Stomach (tissue), 8 donors: ENCODE measurements at regions not wholly inside any gene's neighbourhood (a gene's known extent, or its start where the extent isn't known, plus 50 kb on each side); places are given as distances from the start of the nearest gene placed in this dataset.
A peak's percentile ranks its signal among the peaks of the same experiment; 100 is the strongest.

ENCODE experiments used
- DNase-seq, 2 donors: peaks; one replicate each; pipeline versions ENCODE4 v3.0.0 to v3.0.0-alpha.2; 2013 to 2019
- H3K27ac ChIP-seq, 5 donors: fragments of 200-600 bp in 4 of 5; sonication (generic) in 4 of 5; one replicate each; pipeline ENCODE4 v1.5.1; 2013 to 2019; ENCODE audit warnings: mild to moderate bottlenecking in 1 of 5, moderate library complexity in 1 of 5
- H3K27me3 ChIP-seq, 3 donors: fragments of 200-600 bp; sonication (generic); one replicate each; pipeline ENCODE4 v1.5.1; 2017 to 2019; ENCODE audit warnings: mixed run types in 1 of 3
- H3K36me3 ChIP-seq, 4 donors: fragments of 200-600 bp; sonication (generic); 1 replicate in 3 of 4; 2 replicates in 1 of 4; pipeline ENCODE4 v1.5.1; 2016 to 2019
- H3K4me1 ChIP-seq, 4 donors: fragments of 200-600 bp; sonication (generic); one replicate each; pipeline ENCODE4 v1.5.1; 2016 to 2019
- H3K4me3 ChIP-seq, 4 donors: fragments of 200-600 bp; sonication (generic) in 3 of 4; one replicate each; pipeline ENCODE4 v1.5.1; 2016 to 2019; ENCODE audit warnings: mild to moderate bottlenecking in 1 of 4
- H3K9me3 ChIP-seq, 4 donors: fragments of 200-600 bp; sonication (generic); one replicate each; pipeline ENCODE4 v1.5.1; 2016 to 2019
- CTCF ChIP-seq, 7 experiments: fragments of 450-650 bp in 4 of 7; fragments of 200-600 bp in 3 of 7; sonication (generic) in 3 of 7; IDR thresholded peaks; one replicate each; pipeline ENCODE4 v1.5.1; 2016 to 2019; ENCODE audit warnings: antibody characterized with exemption in 7 of 7, control low read depth in 2 of 7, mild to moderate bottlenecking in 1 of 7
- EP300 ChIP-seq: sonication (generic); formaldehyde crosslinking; IDR thresholded peaks from one replicate; pipeline ENCODE4 v1.6.1; 2017; ENCODE audit warnings: antibody characterized with exemption
- POLR2A ChIP-seq, 4 donors: fragments of 450-650 bp; IDR thresholded peaks; one replicate each; pipeline ENCODE4 v1.6.1; 2016; ENCODE audit warnings: antibody characterized with exemption in 4 of 4, control low read depth in 2 of 4, mild to moderate bottlenecking in 1 of 4, moderate library complexity in 1 of 4
- POLR2AphosphoS5 ChIP-seq, 3 donors: sonication (generic); formaldehyde crosslinking; IDR thresholded peaks; one replicate each; pipeline ENCODE4 v1.6.1; 2016; ENCODE audit warnings: antibody characterized with exemption in 3 of 3
- WGBS, 5 donors: extraction: QIAGEN DNeasy Blood & Tissue Kit in 3 of 5; methylation state at CpG; one replicate each; pipeline versions ENCODE4 v1.1.5 to v1.1.7; 2013 to 2018; 5-methylcytosine and 5-hydroxymethylcytosine counted together
- intact Hi-C: fragments of 100-400 bp; cut with DNase I; formaldehyde crosslinking; loops from one replicate; pipeline ENCODE4 v1.15.1; 2023; ENCODE audit warnings: low total_unique reads
- donor health status: healthy with polysubstance abuse.
- donor health status: Bipolar disorder and iron deficiency.
- donor health status: healthy.

- DNase-seq, result no peak
- Histone ChIP-seq H3K36me3 (no peaks in the 10 kb centered on the region), H3K9me3 (no peaks in the 10 kb centered on the region), H3K27me3 (no peaks in the 10 kb centered on the region), H3K27ac (no peak overlapping the region), H3K4me1 (no peaks in the 10 kb centered on the region), H3K4me3 (no peak overlapping the region)
- no peak for TF ChIP-seq POLR2A (IDR thresholded peaks at IDR 0.05)
- TF ChIP-seq POLR2AphosphoS5 (IDR thresholded peaks at IDR 0.05), result no peak
- TF ChIP-seq CTCF (IDR thresholded peaks at IDR 0.05), result no peak
- TF ChIP-seq EP300, result no peak
- intact Hi-C loops, result no loop called here
- WGBS, 5 donors, result 63 to 91% (median 75%) methylated on average over 1 of the region's 1 CpG
Observed at GRCh38 chr4:83758285-83758684, 222.4 kb downstream of the GPAT3 start.

GRCh38 chr4:83757121-83757621 lies 221.3 kb downstream of the GPAT3 start:
- WGBS, 5 donors, result 38 to 69% (median 46%) methylated on average over 2 of the region's 2 CpGs
- Histone ChIP-seq H3K4me3 (no peak overlapping the region), H3K27ac (no peak overlapping the region), H3K27me3 (no peaks in the 10 kb centered on the region), H3K4me1 (no peaks in the 10 kb centered on the region), H3K9me3 (no peaks in the 10 kb centered on the region), H3K36me3 (no peaks in the 10 kb centered on the region)
- intact Hi-C loops, result no loop called here
- DNase-seq, result peak in 1 of 2 donors; percentile 3
- TF ChIP-seq POLR2AphosphoS5 (IDR thresholded peaks at IDR 0.05) (no peak), EP300 (no peak), POLR2A (IDR thresholded peaks at IDR 0.05) (no peak), CTCF (IDR thresholded peaks at IDR 0.05) (no peak)

- no peak overlapping the region for H3K27ac ChIP-seq
- no peaks in the 10 kb centered on the region for H3K27me3 ChIP-seq
- no peak overlapping the region for H3K4me3 ChIP-seq
- no peak for DNase-seq
- no peak for TF ChIP-seq CTCF (IDR thresholded peaks at IDR 0.05)
- TF ChIP-seq EP300, result no peak
- no peak for TF ChIP-seq POLR2A (IDR thresholded peaks at IDR 0.05)
- TF ChIP-seq POLR2AphosphoS5 (IDR thresholded peaks at IDR 0.05), result no peak
- H3K9me3 ChIP-seq, result no peaks in the 10 kb centered on the region
- intact Hi-C loops, result no loop called here
- no peaks in the 10 kb centered on the region for H3K4me1 ChIP-seq
- 40 to 62% (median 57%) methylated on average over 2 of the region's 2 CpGs for WGBS, 5 donors
- H3K36me3 ChIP-seq, result no peaks in the 10 kb centered on the region
Observed at GRCh38 chr4:83753260-83753659, 217.4 kb downstream of the GPAT3 start.

- H3K27ac ChIP-seq, result no peak overlapping the region
- H3K4me3 ChIP-seq, result no peak overlapping the region
- TF ChIP-seq POLR2AphosphoS5 (IDR thresholded peaks at IDR 0.05) (no peak), EP300 (no peak), POLR2A (IDR thresholded peaks at IDR 0.05) (no peak), CTCF (IDR thresholded peaks at IDR 0.05) (no peak)
- DNase-seq, result no peak
- H3K9me3 ChIP-seq, result no peaks in the 10 kb centered on the region
- no peaks in the 10 kb centered on the region for H3K27me3 ChIP-seq
- intact Hi-C loops, result no loop called here
- no peaks in the 10 kb centered on the region for H3K4me1 ChIP-seq
- H3K36me3 ChIP-seq, result no peaks in the 10 kb centered on the region
- WGBS, 5 donors, result 52 to 69% (median 61%) methylated on average over 1 of the region's 1 CpG
Observed at GRCh38 chr4:83751336-83751949, 215.5 kb downstream of the GPAT3 start.
